Small intestine (tissue), 7 donors: ENCODE measurements at regions not wholly inside any gene's neighbourhood (a gene's known extent, or its start where the extent isn't known, plus 50 kb on each side); places are given as distances from the start of the nearest gene placed in this dataset.

Source experiments
- DNase-seq, 2 donors: peaks; one replicate each; pipeline versions ENCODE4 v3.0.0 to v3.0.0-alpha.2; 2013
- FAIRE-seq: peaks from 2 replicates; lab custom pipeline; 2012; peaks lifted over from hg19 to GRCh38; lab: Jason Lieb, UNC
- H3K27ac ChIP-seq, 3 donors: one replicate each; pipeline ENCODE4 v1.5.1; 2013; ENCODE audit warnings: low read length in 2 of 3, mild to moderate bottlenecking in 2 of 3, control low read depth in 1 of 3, inconsistent platforms in 1 of 3, low read depth in 1 of 3, moderate library complexity in 1 of 3
- H3K27me3 ChIP-seq, 3 donors: one replicate each; pipeline ENCODE4 v1.6.1; 2013; ENCODE audit warnings: low read length in 3 of 3, inconsistent platforms in 1 of 3; ENCODE audit not compliant: control insufficient read depth in 3 of 3, insufficient read depth in 3 of 3
- H3K36me3 ChIP-seq, 3 donors: one replicate each; pipeline ENCODE4 v1.6.1; 2013; ENCODE audit warnings: low read length in 3 of 3, inconsistent platforms in 1 of 3, low read depth in 1 of 3, mild to moderate bottlenecking in 1 of 3, moderate library complexity in 1 of 3; ENCODE audit not compliant: control insufficient read depth in 3 of 3, insufficient read depth in 2 of 3
- H3K4me1 ChIP-seq, 3 donors: one replicate each; pipeline ENCODE4 v1.6.1; 2013; ENCODE audit warnings: low read length in 2 of 3, inconsistent platforms in 1 of 3, low read depth in 1 of 3, mild to moderate bottlenecking in 1 of 3, moderate library complexity in 1 of 3; ENCODE audit not compliant: control insufficient read depth in 3 of 3, insufficient read depth in 2 of 3
- H3K4me3 ChIP-seq, 3 donors: one replicate each; pipeline ENCODE4 v1.5.1; 2013; ENCODE audit warnings: low read length in 3 of 3, control low read depth in 1 of 3, inconsistent platforms in 1 of 3, low read depth in 1 of 3, mild to moderate bottlenecking in 1 of 3, moderate library complexity in 1 of 3
- H3K9me3 ChIP-seq, 2 donors: one replicate each; pipeline ENCODE4 v1.6.1; 2013; ENCODE audit warnings: low read depth in 1 of 2, low read length in 1 of 2; ENCODE audit not compliant: control insufficient read depth in 2 of 2, insufficient read depth in 1 of 2
- WGBS, 3 donors: extraction: QIAGEN DNeasy Blood & Tissue Kit; methylation state at CpG; one replicate each; pipeline ENCODE4 v1.1.7; 2013; 5-methylcytosine and 5-hydroxymethylcytosine counted together
- donor health status: healthy with polysubstance abuse.
- donor health status: control.
- donor health status: control.
- donor health status: Bipolar disorder and iron deficiency.
- donor health status: healthy.

DNA sequence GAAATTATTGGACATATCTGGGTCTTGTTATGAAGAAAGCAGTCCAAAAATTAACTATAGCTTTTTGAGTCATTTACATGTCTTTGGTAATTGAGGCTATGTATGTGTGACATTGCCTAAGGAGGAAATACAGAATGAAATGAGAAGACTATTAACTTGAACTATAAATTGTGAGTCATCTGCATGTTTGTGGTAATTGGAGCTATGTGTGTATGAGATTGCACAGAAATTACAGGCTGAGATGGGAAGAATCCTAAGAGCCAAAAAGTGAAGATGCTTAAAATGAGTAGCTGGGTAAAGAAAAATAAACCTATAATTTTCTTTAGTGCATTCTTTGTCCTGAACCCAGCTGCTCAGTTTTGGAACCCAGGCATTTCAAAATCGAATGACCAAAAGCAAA is 747.6 kb upstream of the EDIL3 start:
- Histone ChIP-seq H3K27me3 (no peaks in the 10 kb centered on the region), H3K27ac (no peak overlapping the region), H3K36me3 (no peaks in the 10 kb centered on the region), H3K9me3 (no peaks in the 10 kb centered on the region), H3K4me1 (no peaks in the 10 kb centered on the region), H3K4me3 (no peak overlapping the region)
- no peak for DNase-seq
- WGBS, 3 donors, result 73 to 75% (median 73%) methylated on average over 1 of the region's 1 CpG
- FAIRE-seq, result no peak

DNA sequence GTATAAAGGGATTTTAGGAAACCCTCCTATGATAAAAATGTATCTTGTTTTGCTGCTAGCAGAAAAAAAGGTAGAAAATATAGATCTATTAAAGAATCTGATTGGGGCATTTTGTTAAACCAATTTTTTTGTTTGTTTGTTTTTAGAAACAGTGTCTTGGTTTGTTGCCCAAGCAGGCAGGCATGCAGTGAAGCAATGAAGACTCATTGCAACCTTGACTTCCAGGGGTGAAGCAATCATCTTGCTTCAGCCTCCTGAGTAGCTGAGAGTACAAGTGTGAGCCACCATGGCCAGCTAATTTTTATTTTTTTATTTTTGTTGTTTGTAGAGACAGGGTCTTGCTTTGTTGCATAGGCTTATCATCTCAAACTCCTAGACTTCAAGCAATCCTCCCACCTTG is 755.8 kb upstream of the EDIL3 start:
- H3K27ac ChIP-seq, result no peak overlapping the region
- FAIRE-seq, result no peak
- H3K4me3 ChIP-seq, result no peak overlapping the region
- DNase-seq, result no peak
- no peaks in the 10 kb centered on the region for H3K27me3 ChIP-seq
- no peaks in the 10 kb centered on the region for H3K9me3 ChIP-seq
- H3K36me3 ChIP-seq, result no peaks in the 10 kb centered on the region
- H3K4me1 ChIP-seq, result no peaks in the 10 kb centered on the region

- 42 to 58% (median 57%) methylated on average over 3 of the region's 3 CpGs for WGBS, 3 donors
- H3K36me3 ChIP-seq, result no peaks in the 10 kb centered on the region
Observed at GRCh38 chr5:85143138-85143537, 758.5 kb upstream of the EDIL3 start.

GRCh38 chr5:85148701-85149100 is 764.0 kb upstream of the EDIL3 start:
- DNase-seq (no peak), FAIRE-seq (no peak)
- no peak overlapping the region for H3K4me3 ChIP-seq
- H3K9me3 ChIP-seq, result no peaks in the 10 kb centered on the region
- H3K36me3 ChIP-seq, result no peaks in the 10 kb centered on the region
- H3K27ac ChIP-seq, result no peak overlapping the region
- 36 to 54% (median 41%) methylated on average over 2 of the region's 2 CpGs for WGBS, 3 donors
- H3K4me1 ChIP-seq, result no peaks in the 10 kb centered on the region
- H3K27me3 ChIP-seq, result no peaks in the 10 kb centered on the region

More at GRCh38 chr5:85143138-85143537, 758.5 kb upstream of the EDIL3 start:
- Histone ChIP-seq H3K27me3 (no peaks in the 10 kb centered on the region), H3K9me3 (no peaks in the 10 kb centered on the region), H3K27ac (no peak overlapping the region), H3K4me3 (no peak overlapping the region), H3K4me1 (no peaks in the 10 kb centered on the region)
- no peak for DNase-seq
- FAIRE-seq, result no peak

GRCh38 chr5:85159395-85159794 is 774.7 kb upstream of the EDIL3 start:
- H3K4me3 ChIP-seq, result no peak overlapping the region
- no peaks in the 10 kb centered on the region for H3K4me1 ChIP-seq
- DNase-seq (no peak), FAIRE-seq (no peak)
- H3K9me3 ChIP-seq, result peaks cover 0 to 1% of the 10 kb centered on the region in 2 donors
- no peak overlapping the region for H3K27ac ChIP-seq
- H3K27me3 ChIP-seq, result no peaks in the 10 kb centered on the region
- 70 to 73% (median 73%) methylated on average over 6 of the region's 6 CpGs for WGBS, 3 donors
- no peaks in the 10 kb centered on the region for H3K36me3 ChIP-seq

- 40 to 50% (median 47%) methylated on average over 1 of the region's 1 CpG for WGBS, 3 donors
- DNase-seq (no peak), FAIRE-seq (no peak)
- Histone ChIP-seq H3K27ac (no peak overlapping the region), H3K4me1 (no peaks in the 10 kb centered on the region), H3K9me3 (peaks cover 0 to 2% of the 10 kb centered on the region in 2 donors), H3K36me3 (no peaks in the 10 kb centered on the region), H3K4me3 (no peak overlapping the region), H3K27me3 (no peaks in the 10 kb centered on the region)
Observed at GRCh38 chr5:85168474-85168873, 783.8 kb upstream of the EDIL3 start.

DNA sequence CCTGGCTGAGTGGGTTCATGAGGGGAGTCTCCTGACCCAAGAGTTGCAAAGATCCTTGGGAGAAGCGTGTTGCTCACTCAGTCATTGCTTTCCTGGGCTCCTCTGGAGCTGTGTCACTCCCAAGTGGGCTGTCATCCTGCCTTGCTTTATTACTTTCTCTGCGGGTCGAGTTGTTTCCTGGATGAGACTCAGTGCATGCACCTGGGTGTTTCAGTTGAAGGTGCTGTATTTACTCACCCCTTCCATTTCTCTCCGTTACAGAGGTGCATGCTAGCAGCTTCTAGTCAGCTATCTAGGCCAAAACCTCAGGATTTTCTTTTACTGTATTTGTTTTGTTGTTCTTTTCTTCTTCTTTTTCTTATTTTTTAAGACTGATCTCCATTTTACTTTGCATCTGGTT is 785.5 kb upstream of the EDIL3 start:
- Histone ChIP-seq H3K27me3 (no peaks in the 10 kb centered on the region), H3K4me1 (no peaks in the 10 kb centered on the region)
- no peak for FAIRE-seq

GRCh38 chr5:85173469-85173868 is 788.8 kb upstream of the EDIL3 start:
- H3K4me3 ChIP-seq, result no peak overlapping the region
- FAIRE-seq (no peak), DNase-seq (no peak)
- no peaks in the 10 kb centered on the region for H3K27me3 ChIP-seq
- no peak overlapping the region for H3K27ac ChIP-seq
- no peaks in the 10 kb centered on the region for H3K4me1 ChIP-seq
- H3K36me3 ChIP-seq, result no peaks in the 10 kb centered on the region
- no peaks in the 10 kb centered on the region for H3K9me3 ChIP-seq

More for the DNA sequence above, 785.5 kb upstream of the EDIL3 start:
- H3K27ac ChIP-seq, result no peak overlapping the region
- H3K36me3 ChIP-seq, result no peaks in the 10 kb centered on the region
- DNase-seq, result no peak
- H3K4me3 ChIP-seq, result no peak overlapping the region
- 50 to 72% (median 68%) methylated on average over 4 of the region's 4 CpGs for WGBS, 3 donors
- H3K9me3 ChIP-seq, result no peaks in the 10 kb centered on the region

GRCh38 chr5:85182344-85182743 is 797.7 kb upstream of the EDIL3 start:
- FAIRE-seq, result no peak
- Histone ChIP-seq H3K27me3 (no peaks in the 10 kb centered on the region), H3K27ac (no peak overlapping the region), H3K4me1 (no peaks in the 10 kb centered on the region), H3K36me3 (no peaks in the 10 kb centered on the region), H3K4me3 (no peak overlapping the region), H3K9me3 (no peaks in the 10 kb centered on the region)
- WGBS, 3 donors, result 85 to 92% (median 92%) methylated on average over 12 of the region's 12 CpGs
- DNase-seq, result no peak
